Tibial artery (tissue), 4 donors: ENCODE measurements at regions not wholly inside any gene's neighbourhood (a gene's known extent, or its start where the extent isn't known, plus 50 kb on each side); places are given as distances from the start of the nearest gene placed in this dataset.
"Not testable (repeated sequence)": the region's sequence is repeated elsewhere in the genome, so short reads cannot be mapped to it uniquely, and the experiment has no call there.

Experiments
- DNase-seq, 2 donors: peaks; one replicate each; pipeline ENCODE4 v3.0.0-alpha.2; 2019
- H3K27ac ChIP-seq, 2 donors: fragments of 200-600 bp; sonication (generic) in 1 of 2; 1 replicate in 1 of 2; 2 replicates in 1 of 2; pipeline ENCODE4 v1.5.1; 2018 to 2019; ENCODE audit warnings: mild to moderate bottlenecking in 1 of 2
- H3K27me3 ChIP-seq, 2 donors: fragments of 200-600 bp; sonication (generic) in 1 of 2; one replicate each; pipeline versions ENCODE4 v1.5.1 to v1.6.0; 2016 to 2019
- H3K36me3 ChIP-seq, 3 donors: fragments of 200-600 bp; sonication (generic) in 2 of 3; one replicate each; pipeline ENCODE4 v1.5.1; 2016 to 2019; ENCODE audit warnings: mild to moderate bottlenecking in 2 of 3
- H3K4me1 ChIP-seq, 4 donors: fragments of 200-600 bp; sonication (generic) in 2 of 4; 1 replicate in 3 of 4; 2 replicates in 1 of 4; pipeline ENCODE4 v1.5.1; 2016 to 2019
- H3K4me3 ChIP-seq, 2 donors: fragments of 200-600 bp; sonication (generic) in 1 of 2; 1 replicate in 1 of 2; 2 replicates in 1 of 2; pipeline ENCODE4 v1.5.1; 2018 to 2019; ENCODE audit warnings: mild to moderate bottlenecking in 2 of 2
- H3K9me3 ChIP-seq, 3 donors: fragments of 200-600 bp; sonication (generic) in 1 of 3; one replicate each; pipeline ENCODE4 v1.5.1; 2016 to 2019
- intact Hi-C: fragments of 100-400 bp; cut with DNase I; formaldehyde crosslinking; loops from one replicate; pipeline ENCODE4 v1.15.0; 2023; ENCODE audit warnings: low total_unique reads
- TF ChIP-seq, protein P1 (sequence below), 2 experiments: fragments of 200-600 bp in 1 of 2; fragments of 450-650 bp in 1 of 2; IDR thresholded peaks; one replicate each; pipeline ENCODE4 v1.5.1; 2017 to 2019; ENCODE audit warnings: antibody characterized with exemption in 2 of 2, mild to moderate bottlenecking in 1 of 2, moderate library complexity in 1 of 2

- Histone ChIP-seq H3K9me3 (no peaks in the 10 kb centered on the region), H3K4me1 (no peaks in the 10 kb centered on the region), H3K4me3 (no peak overlapping the region), H3K36me3 (no peaks in the 10 kb centered on the region), H3K27ac (no peak overlapping the region), H3K27me3 (no peaks in the 10 kb centered on the region)
- TF ChIP-seq, protein P1, sequence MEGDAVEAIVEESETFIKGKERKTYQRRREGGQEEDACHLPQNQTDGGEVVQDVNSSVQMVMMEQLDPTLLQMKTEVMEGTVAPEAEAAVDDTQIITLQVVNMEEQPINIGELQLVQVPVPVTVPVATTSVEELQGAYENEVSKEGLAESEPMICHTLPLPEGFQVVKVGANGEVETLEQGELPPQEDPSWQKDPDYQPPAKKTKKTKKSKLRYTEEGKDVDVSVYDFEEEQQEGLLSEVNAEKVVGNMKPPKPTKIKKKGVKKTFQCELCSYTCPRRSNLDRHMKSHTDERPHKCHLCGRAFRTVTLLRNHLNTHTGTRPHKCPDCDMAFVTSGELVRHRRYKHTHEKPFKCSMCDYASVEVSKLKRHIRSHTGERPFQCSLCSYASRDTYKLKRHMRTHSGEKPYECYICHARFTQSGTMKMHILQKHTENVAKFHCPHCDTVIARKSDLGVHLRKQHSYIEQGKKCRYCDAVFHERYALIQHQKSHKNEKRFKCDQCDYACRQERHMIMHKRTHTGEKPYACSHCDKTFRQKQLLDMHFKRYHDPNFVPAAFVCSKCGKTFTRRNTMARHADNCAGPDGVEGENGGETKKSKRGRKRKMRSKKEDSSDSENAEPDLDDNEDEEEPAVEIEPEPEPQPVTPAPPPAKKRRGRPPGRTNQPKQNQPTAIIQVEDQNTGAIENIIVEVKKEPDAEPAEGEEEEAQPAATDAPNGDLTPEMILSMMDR (IDR thresholded peaks at IDR 0.05), result no peak
- intact Hi-C loops, result no loop called here
- no peak for DNase-seq
Observed at GRCh38 chr9:6147846-6148245, 67.8 kb upstream of the IL33 start.

DNA sequence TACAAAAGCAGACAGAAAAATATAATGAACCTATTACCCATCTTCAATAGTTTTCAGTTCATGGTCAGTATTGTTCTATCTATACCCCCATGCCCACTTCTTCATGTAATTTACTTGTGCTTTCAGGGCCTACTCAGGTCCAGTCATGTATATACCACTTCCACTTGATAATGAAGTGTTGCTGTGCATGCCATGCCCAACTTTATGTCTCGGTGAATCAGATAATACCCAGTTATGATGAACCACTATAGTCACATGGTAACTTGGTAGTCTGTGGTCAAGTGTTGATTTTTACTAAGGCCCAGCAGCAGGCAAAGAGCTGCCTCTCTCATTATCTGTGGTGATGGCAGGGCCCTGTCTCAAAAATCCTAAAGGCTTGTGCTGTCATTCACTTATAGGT, 70.7 kb upstream of the IL33 start:
- H3K27me3 ChIP-seq, result no peaks in the 10 kb centered on the region
- H3K4me1 ChIP-seq, result no peaks in the 10 kb centered on the region
- TF ChIP-seq, protein P1 (IDR thresholded peaks at IDR 0.05), result no peak
- H3K27ac ChIP-seq, result no peak overlapping the region
- no peak for DNase-seq
- H3K36me3 ChIP-seq, result no peaks in the 10 kb centered on the region
- no peaks in the 10 kb centered on the region for H3K9me3 ChIP-seq
- intact Hi-C loops, result no loop called here
- H3K4me3 ChIP-seq, result no peak overlapping the region

DNA sequence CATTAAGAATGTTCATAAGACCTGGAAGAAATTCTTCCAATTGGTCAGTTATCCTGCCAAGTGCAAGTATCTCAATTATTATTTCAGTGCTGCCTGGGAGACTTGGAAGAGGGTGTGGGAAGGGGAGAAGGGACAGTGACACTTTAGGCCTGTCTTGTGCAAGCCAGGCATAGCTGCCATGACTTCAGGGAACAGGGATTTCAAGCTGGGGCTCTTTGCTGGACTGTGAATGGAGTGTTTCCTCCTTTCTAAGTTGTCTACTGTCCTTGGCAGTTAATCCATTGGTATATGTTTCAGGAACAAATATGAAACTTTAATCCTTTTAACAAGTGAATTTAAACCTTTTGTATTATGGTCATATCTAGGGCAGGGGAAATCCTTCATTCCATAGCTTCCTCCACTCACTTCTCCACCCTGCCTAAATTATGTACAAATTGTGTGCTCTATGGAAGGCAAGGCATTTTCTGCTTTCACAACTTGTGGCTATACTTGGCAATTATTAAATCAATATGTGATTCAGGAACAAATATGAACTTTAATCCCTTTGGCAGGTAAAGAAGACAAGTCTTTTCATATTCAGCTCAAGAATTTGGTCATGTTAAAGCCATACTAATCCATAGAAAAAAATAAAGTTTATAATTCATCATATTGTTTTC, 72.7 kb upstream of the IL33 start:
- no peaks in the 10 kb centered on the region for H3K36me3 ChIP-seq
- H3K9me3 ChIP-seq, result no peaks in the 10 kb centered on the region
- intact Hi-C loops, result no loop called here
- H3K4me1 ChIP-seq, result no peaks in the 10 kb centered on the region
- H3K27me3 ChIP-seq, result no peaks in the 10 kb centered on the region
- H3K4me3 ChIP-seq, result no peak overlapping the region
- no peak for DNase-seq
- TF ChIP-seq, protein P1 (IDR thresholded peaks at IDR 0.05), result no peak
- no peak overlapping the region for H3K27ac ChIP-seq

DNA sequence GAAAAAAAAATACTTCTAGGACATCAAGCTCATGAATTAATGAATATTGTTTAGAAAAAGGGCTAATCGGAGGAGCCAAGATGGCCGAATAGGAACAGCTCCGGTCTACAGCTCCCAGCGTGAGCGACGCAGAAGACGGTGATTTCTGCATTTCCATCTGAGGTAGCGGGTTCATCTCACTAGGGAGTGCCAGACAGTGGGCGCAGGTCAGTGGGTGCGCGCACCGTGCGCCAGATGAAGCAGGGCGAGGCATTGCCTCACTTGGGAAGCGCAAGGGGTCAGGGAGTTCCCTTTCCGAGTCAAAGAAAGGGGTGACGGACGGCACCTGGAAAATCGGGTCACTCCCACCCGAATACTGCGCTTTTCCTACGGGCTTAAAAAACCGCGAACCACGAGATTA, 79.8 kb upstream of the IL33 start:
- H3K36me3 ChIP-seq, DNase-seq, H3K4me3 ChIP-seq, H3K9me3 ChIP-seq, H3K27me3 ChIP-seq, H3K4me1 ChIP-seq, H3K27ac ChIP-seq, intact Hi-C loops: not testable (repeated sequence)

DNA sequence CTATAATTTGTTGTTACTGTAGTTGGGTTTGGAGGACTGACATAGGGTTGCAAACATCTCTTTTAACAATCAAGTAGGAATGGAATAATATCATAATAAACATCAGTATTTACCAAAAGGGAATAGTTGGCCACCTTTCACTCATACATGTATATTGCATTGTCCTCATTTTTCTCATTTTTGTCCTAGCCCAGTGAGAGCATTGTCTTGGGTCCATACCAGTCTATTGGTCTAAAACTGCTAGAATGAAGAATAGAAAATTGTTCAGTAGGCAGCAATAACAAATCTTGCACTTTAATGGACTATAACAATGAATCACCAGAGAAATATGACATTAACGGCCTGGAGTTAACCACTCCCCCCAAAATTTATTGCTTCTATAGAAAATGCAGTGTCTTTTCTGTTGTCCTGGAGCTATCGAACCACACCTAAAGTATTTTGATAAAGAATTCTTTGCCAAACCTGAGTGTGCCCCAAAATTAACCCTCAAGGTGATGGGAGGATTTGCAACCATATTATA, 80.9 kb upstream of the IL33 start:
- H3K9me3 ChIP-seq, result no peaks in the 10 kb centered on the region
- no peaks in the 10 kb centered on the region for H3K27me3 ChIP-seq
- intact Hi-C loops, result no loop called here
- no peak for DNase-seq
- TF ChIP-seq, protein P1 (IDR thresholded peaks at IDR 0.05), result no peak
- H3K4me3 ChIP-seq, result no peak overlapping the region
- no peak overlapping the region for H3K27ac ChIP-seq
- H3K36me3 ChIP-seq, result no peaks in the 10 kb centered on the region
- no peaks in the 10 kb centered on the region for H3K4me1 ChIP-seq

DNA sequence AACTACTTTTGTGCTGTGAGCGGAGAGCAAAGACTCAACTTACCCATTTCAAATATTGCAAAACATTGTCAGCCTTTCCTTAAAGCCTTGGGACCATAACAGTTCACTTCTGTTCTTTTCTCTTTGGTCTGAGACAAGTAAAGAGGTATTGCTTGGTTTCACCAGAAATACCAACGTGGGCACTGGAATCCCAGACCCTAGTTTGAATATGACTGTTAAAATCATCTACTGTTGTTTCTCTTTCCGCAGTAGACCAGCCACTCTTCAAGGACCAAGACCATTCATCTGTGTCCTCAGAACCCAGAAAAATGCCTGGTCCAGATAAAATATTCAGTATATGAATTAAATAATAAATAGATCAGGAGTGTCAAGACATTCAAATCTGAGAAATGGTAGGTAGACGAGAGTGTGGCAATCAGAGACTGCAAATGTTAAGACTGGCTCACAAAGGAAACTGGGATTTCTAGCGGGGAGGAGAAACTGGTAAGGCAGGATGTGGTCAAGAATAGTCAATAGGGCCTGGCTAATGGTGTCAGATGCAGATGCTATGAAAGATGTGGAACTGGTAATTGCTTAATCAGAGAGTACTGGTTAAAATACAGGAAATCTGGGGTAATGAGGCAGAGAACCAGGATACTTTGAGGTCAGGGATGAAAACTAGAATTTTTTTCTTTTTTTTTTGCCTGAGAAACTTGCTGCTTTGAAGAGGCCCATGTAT, 82.1 kb upstream of the IL33 start:
- Histone ChIP-seq H3K27me3 (no peaks in the 10 kb centered on the region), H3K4me3 (no peak overlapping the region), H3K9me3 (no peaks in the 10 kb centered on the region), H3K4me1 (no peaks in the 10 kb centered on the region), H3K36me3 (no peaks in the 10 kb centered on the region), H3K27ac (no peak overlapping the region)
- TF ChIP-seq, protein P1 (IDR thresholded peaks at IDR 0.05), result no peak
- no peak for DNase-seq
- intact Hi-C loops, result no loop called here
